GM18517 (cell line): ENCODE measurements at regions not wholly inside any gene's neighbourhood (a gene's known extent, or its start where the extent isn't known, plus 50 kb on each side); places are given as distances from the start of the nearest gene placed in this dataset.
A peak's percentile ranks its signal among the peaks of the same experiment; 100 is the strongest.
"Not testable (repeated sequence)": the region's sequence is repeated elsewhere in the genome, so short reads cannot be mapped to it uniquely, and the experiment has no call there.

Experiments
- ATAC-seq: cut with Tn5 transposase; IDR thresholded peaks from one replicate; pipeline ENCODE4 v1.9.1; 2021; ENCODE audit warnings: mild to moderate bottlenecking, moderate library complexity; ENCODE audit not compliant: unreplicated experiment

GRCh38 chr1:181949500-181949899 lies 112.0 kb downstream of the ZNF648 start:
- no peak for ATAC-seq

GRCh38 chr1:181948372-181948771 lies 113.1 kb downstream of the ZNF648 start:
- ATAC-seq: no peak

- no peak for ATAC-seq
These were observed 114.1 kb downstream of the ZNF648 start for GRCh38 chr1:181947441-181947840.

- ATAC-seq: peak; percentile 89
These were observed 124.5 kb downstream of the ZNF648 start for GRCh38 chr1:181936768-181937581.

GRCh38 chr1:181936269-181936668 lies 125.2 kb downstream of the ZNF648 start:
- peak; percentile 30 for ATAC-seq

- ATAC-seq: no peak
These were observed 129.6 kb downstream of the ZNF648 start for GRCh38 chr1:181931873-181932272.

GRCh38 chr1:181930187-181930586 lies 131.3 kb downstream of the ZNF648 start:
- no peak for ATAC-seq

- ATAC-seq: no peak
These were observed 134.8 kb downstream of the ZNF648 start for GRCh38 chr1:181926697-181927096.

- not testable (repeated sequence) for ATAC-seq
These were observed 137.5 kb downstream of the ZNF648 start for GRCh38 chr1:181924034-181924433.

- no peak for ATAC-seq
These were observed 142.0 kb downstream of the ZNF648 start for GRCh38 chr1:181919542-181919941.

- no peak for ATAC-seq
These were observed 142.5 kb downstream of the ZNF648 start for GRCh38 chr1:181918880-181919525.

GRCh38 chr1:181911715-181912114 lies 149.8 kb downstream of the ZNF648 start:
- ATAC-seq: no peak

GRCh38 chr1:181910905-181911304 lies 150.6 kb downstream of the ZNF648 start:
- no peak for ATAC-seq

GRCh38 chr1:181909010-181909409 lies 152.5 kb downstream of the ZNF648 start:
- ATAC-seq: no peak

- no peak for ATAC-seq
These were observed 154.9 kb downstream of the ZNF648 start for GRCh38 chr1:181906631-181907030.

GRCh38 chr1:181905944-181906597 lies 155.4 kb downstream of the ZNF648 start:
- no peak for ATAC-seq

GRCh38 chr1:181898773-181899172 lies 162.7 kb downstream of the ZNF648 start:
- ATAC-seq: no peak

GRCh38 chr1:181896824-181897223 lies 164.7 kb downstream of the ZNF648 start:
- ATAC-seq: no peak

GRCh38 chr1:181894439-181894859 lies 167.1 kb downstream of the ZNF648 start:
- ATAC-seq: no peak

GRCh38 chr1:181893937-181894336 lies 167.6 kb downstream of the ZNF648 start:
- no peak for ATAC-seq

GRCh38 chr1:181893150-181893549 lies 168.4 kb downstream of the ZNF648 start:
- not testable (repeated sequence) for ATAC-seq

GRCh38 chr1:181872562-181872961 lies 188.9 kb downstream of the ZNF648 start:
- no peak for ATAC-seq
